ENCODE measurements at regions not wholly inside any gene's neighbourhood (a gene's known extent, or its start where the extent isn't known, plus 50 kb on each side); places are given as distances from the start of the nearest gene placed in this dataset.

DNA sequence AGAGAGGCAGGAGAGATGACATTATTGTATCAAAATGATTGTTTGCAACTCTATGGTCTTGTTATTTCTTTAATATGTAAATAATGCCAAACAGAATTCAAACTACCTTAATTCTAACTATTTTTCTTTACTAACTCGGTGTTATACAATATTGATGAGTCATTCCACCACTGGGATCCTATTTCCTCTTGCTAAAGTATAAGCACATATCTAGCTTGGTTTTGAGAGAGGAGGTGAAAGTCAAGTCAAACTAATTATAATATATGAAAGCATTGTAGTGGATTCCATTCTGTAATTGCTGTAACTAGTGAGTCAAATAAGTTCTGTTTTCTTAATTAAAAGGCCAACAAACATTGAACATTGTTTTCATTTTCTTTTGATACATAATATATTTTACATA is 837.6 kb downstream of the PDHA2 start:
- no peak for DNase-seq (ENCODE audit: low spot score)
- H3K4me1 ChIP-seq (ENCODE audit: insufficient read depth, low read length, poor library complexity, severe bottlenecking), result no peaks in the 10 kb centered on the region
- H3K79me2 ChIP-seq (ENCODE audit: insufficient read depth, low read depth, low read length), result no peaks in the 10 kb centered on the region
- no peak overlapping the region for H2AFZ ChIP-seq (ENCODE audit: low read length)
- no peaks in the 10 kb centered on the region for H3K9me2 ChIP-seq (ENCODE audit: insufficient read depth, low read length)
- intact Hi-C loops (cut with micrococcal nuclease; ENCODE audit: unreplicated experiment), result no loop called here
- no peaks in the 10 kb centered on the region for H3K9me3 ChIP-seq (ENCODE audit: low read length)
- ChIA-PET POLR2A (no interaction called here), CTCF (ENCODE audit: unreplicated experiment) (no interaction called here)
- BruUV-seq (replicated peaks), result no TSS peak
- no peak overlapping the region for H3K4me2 ChIP-seq (ENCODE audit: low read length)
- no peak overlapping the region for H3K27ac ChIP-seq (ENCODE audit: low read depth, low read length, poor library complexity, severe bottlenecking)
- no peaks in the 10 kb centered on the region for H4K20me1 ChIP-seq (ENCODE audit: insufficient read depth, low read length)
- no peak overlapping the region for H3K4me3 ChIP-seq (ENCODE audit: low read depth, low read length, poor library complexity, severe bottlenecking)
- no peaks in the 10 kb centered on the region for H3K36me3 ChIP-seq (ENCODE audit: insufficient read depth, low read length)
- TF ChIP-seq EZH2phosphoT487 (IDR thresholded peaks at IDR 0.05; ENCODE audit: borderline replicate concordance, low read depth, low read length) (no peak), CTCF (conservative IDR thresholded peaks at IDR 0.05; ENCODE audit: low read length) (no peak)

- no peak for DNase-seq (ENCODE audit: low spot score)
- Histone ChIP-seq H3K9me3 (ENCODE audit: low read length) (no peaks in the 10 kb centered on the region), H4K20me1 (ENCODE audit: insufficient read depth, low read length) (no peaks in the 10 kb centered on the region), H3K4me1 (ENCODE audit: insufficient read depth, low read length, poor library complexity, severe bottlenecking) (no peaks in the 10 kb centered on the region), H3K9me2 (ENCODE audit: insufficient read depth, low read length) (no peaks in the 10 kb centered on the region), H3K27ac (ENCODE audit: low read depth, low read length, poor library complexity, severe bottlenecking) (no peak overlapping the region), H2AFZ (ENCODE audit: low read length) (no peak overlapping the region), H3K4me2 (ENCODE audit: low read length) (no peak overlapping the region), H3K4me3 (ENCODE audit: low read depth, low read length, poor library complexity, severe bottlenecking) (no peak overlapping the region), H3K79me2 (ENCODE audit: insufficient read depth, low read depth, low read length) (no peaks in the 10 kb centered on the region), H3K36me3 (ENCODE audit: insufficient read depth, low read length) (no peaks in the 10 kb centered on the region)
- intact Hi-C loops (cut with micrococcal nuclease; ENCODE audit: unreplicated experiment), result no loop called here
- TF ChIP-seq CTCF (conservative IDR thresholded peaks at IDR 0.05; ENCODE audit: low read length) (no peak), EZH2phosphoT487 (IDR thresholded peaks at IDR 0.05; ENCODE audit: borderline replicate concordance, low read depth, low read length) (no peak)
- CTCF ChIA-PET (ENCODE audit: unreplicated experiment), result no interaction called here
- POLR2A ChIA-PET, result interaction anchor here (0.6 kb wide), 1 partner anchor 403 kb away, joined by 3 read pairs; no protein-coding TSS in a partner anchor
- no TSS peak for BruUV-seq (replicated peaks)
These were observed 841.3 kb downstream of the PDHA2 start for GRCh38 chr4:96681218-96681617.

GRCh38 chr4:96685691-96686090 is 845.8 kb downstream of the PDHA2 start:
- no peak for DNase-seq (ENCODE audit: low spot score)
- no peaks in the 10 kb centered on the region for H3K4me1 ChIP-seq (ENCODE audit: insufficient read depth, low read length, poor library complexity, severe bottlenecking)
- H3K9me2 ChIP-seq (ENCODE audit: insufficient read depth, low read length), result no peaks in the 10 kb centered on the region
- no peak overlapping the region for H3K4me2 ChIP-seq (ENCODE audit: low read length)
- no peak overlapping the region for H2AFZ ChIP-seq (ENCODE audit: low read length)
- H3K36me3 ChIP-seq (ENCODE audit: insufficient read depth, low read length), result no peaks in the 10 kb centered on the region
- TF ChIP-seq CTCF (conservative IDR thresholded peaks at IDR 0.05; ENCODE audit: low read length) (no peak), EZH2phosphoT487 (IDR thresholded peaks at IDR 0.05; ENCODE audit: borderline replicate concordance, low read depth, low read length) (no peak)
- no peaks in the 10 kb centered on the region for H4K20me1 ChIP-seq (ENCODE audit: insufficient read depth, low read length)
- H3K4me3 ChIP-seq (ENCODE audit: low read depth, low read length, poor library complexity, severe bottlenecking), result no peak overlapping the region
- H3K27ac ChIP-seq (ENCODE audit: low read depth, low read length, poor library complexity, severe bottlenecking), result no peak overlapping the region
- BruUV-seq (replicated peaks), result no TSS peak
- H3K9me3 ChIP-seq (ENCODE audit: low read length), result no peaks in the 10 kb centered on the region
- H3K79me2 ChIP-seq (ENCODE audit: insufficient read depth, low read depth, low read length), result no peaks in the 10 kb centered on the region
- intact Hi-C loops (cut with micrococcal nuclease; ENCODE audit: unreplicated experiment), result no loop called here
- POLR2A ChIA-PET, result interaction anchor here (0.6 to 0.9 kb wide), 2 partner anchors 17 to 196 kb away, joined by 4 to 5 read pairs; no protein-coding TSS in a partner anchor
- CTCF ChIA-PET (ENCODE audit: unreplicated experiment), result no interaction called here

Data from OCI-LY7 (cell line).